ENCODE measurements at regions not wholly inside any gene's neighbourhood (a gene's known extent, or its start where the extent isn't known, plus 50 kb on each side); places are given as distances from the start of the nearest gene placed in this dataset.
"Not testable (repeated sequence)": the region's sequence is repeated elsewhere in the genome, so short reads cannot be mapped to it uniquely, and the experiment has no call there.

- DNase-seq (ENCODE audit: low spot score), result no peak
These were observed 50.6 kb upstream of the EHBP1 start for GRCh38 chr2:62654876-62655359.

DNA sequence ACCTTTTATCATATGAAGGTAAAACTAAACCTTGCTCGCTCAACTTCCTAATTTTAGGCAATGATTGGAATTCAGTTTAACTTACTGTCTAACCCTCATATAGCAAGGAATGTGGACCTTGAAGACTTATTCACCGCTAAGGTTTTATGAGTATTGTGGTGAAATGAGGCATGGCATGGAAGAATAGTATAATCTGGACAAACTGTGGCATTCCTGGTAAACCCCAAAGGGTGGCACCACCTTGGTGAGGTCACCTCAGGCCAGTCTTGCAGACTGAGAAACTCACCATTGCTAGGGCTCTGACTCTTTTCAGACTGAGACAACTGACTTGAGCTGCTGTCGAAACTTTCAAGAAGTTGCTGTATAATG, 51.1 kb upstream of the EHBP1 start:
- DNase-seq (ENCODE audit: low spot score), result no peak

- DNase-seq (ENCODE audit: low spot score), result no peak
These were observed 51.7 kb upstream of the EHBP1 start for GRCh38 chr2:62653582-62654422.

DNA sequence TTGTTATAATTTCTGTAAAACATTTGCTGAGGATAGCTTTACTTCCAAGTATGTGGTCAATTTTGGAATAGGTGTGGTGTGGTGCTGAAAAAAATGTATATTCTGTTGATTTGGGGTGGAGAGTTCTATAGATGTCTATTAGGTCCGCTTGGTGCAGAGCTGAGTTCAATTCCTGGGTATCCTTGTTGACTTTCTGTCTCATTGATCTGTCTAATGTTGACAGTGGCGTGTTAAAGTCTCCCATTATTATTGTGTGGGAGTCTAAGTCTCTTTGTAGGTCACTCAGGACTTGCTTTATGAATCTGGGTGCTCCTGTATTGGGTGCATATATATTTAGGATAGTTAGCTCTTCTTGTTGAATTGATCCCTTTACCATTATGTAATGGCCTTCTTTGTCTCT, 56.4 kb upstream of the EHBP1 start:
- not testable (repeated sequence) for DNase-seq (ENCODE audit: low spot score)

DNA sequence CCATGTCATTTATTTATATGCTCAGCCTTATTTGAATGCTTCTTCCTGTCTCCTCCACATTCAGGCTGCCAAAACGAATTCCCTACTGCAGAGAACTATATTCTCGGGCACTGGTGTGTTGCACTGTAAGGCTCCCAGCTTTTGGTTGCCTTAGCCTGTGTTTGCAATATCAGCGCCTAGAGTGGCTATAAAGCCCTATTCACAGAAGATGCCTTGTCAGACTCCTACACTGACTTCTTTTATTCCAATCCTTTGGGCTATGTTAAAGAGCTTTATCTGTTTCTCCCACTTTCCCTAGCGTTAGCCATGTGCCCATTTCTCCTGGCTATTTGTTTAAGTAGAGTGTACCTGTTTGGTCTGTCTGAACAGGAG, 62.4 kb upstream of the EHBP1 start:
- no peak for DNase-seq (ENCODE audit: low spot score)

DNA sequence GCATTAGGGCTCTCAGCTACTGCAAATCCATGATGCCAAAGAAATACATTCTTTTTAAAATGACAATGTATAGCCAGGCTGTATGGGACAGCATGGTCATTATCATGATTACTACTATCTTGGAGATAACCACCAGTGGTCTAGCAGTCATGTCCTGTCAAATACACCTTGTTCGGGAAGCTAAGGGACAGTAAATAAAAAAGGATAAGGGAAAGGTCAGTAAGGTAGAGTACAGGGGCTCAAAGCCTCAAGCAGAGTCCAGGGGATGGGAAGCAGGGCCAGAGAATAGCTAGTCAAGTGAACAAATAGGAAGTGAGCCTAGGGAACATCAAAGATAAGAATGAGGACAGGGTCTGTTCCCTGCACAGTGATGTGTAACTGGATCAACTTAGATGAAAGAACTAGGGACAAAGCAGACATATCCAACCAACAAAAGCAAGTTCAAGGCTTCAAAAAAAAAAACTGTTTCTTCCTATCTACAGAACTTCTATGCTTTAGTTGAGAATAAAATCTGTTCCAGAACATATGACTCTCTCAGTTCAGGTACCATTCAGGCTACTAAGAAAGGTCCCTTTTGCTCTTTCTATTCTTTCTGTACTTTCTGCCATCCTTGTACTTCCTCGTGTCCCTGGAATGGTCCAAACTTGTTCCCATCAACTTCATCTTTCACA, 62.9 kb upstream of the EHBP1 start:
- DNase-seq (ENCODE audit: low spot score), result no peak

DNA sequence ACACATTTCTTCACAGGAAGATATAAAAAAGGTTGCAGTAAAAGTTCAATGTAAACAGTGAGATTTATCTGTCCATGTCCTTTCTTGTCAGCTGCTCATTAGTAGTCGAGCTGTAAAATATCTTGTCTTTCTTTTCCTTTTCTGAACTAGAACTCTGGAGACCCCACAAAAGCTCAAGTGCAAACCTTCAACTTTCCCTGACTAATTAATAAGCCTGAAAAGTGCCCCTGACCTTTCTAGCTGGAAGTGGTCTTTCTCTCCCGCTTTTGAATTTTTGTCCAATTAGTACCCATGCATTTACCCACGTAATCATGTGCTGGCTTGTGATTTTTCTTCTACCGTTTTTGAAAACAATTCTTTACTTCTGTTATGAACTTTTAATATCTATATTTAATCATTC, 63.6 kb upstream of the EHBP1 start:
- DNase-seq (ENCODE audit: low spot score), result no peak

- no peak for DNase-seq (ENCODE audit: low spot score)
These were observed 64.1 kb upstream of the EHBP1 start for GRCh38 chr2:62641410-62641843.

DNA sequence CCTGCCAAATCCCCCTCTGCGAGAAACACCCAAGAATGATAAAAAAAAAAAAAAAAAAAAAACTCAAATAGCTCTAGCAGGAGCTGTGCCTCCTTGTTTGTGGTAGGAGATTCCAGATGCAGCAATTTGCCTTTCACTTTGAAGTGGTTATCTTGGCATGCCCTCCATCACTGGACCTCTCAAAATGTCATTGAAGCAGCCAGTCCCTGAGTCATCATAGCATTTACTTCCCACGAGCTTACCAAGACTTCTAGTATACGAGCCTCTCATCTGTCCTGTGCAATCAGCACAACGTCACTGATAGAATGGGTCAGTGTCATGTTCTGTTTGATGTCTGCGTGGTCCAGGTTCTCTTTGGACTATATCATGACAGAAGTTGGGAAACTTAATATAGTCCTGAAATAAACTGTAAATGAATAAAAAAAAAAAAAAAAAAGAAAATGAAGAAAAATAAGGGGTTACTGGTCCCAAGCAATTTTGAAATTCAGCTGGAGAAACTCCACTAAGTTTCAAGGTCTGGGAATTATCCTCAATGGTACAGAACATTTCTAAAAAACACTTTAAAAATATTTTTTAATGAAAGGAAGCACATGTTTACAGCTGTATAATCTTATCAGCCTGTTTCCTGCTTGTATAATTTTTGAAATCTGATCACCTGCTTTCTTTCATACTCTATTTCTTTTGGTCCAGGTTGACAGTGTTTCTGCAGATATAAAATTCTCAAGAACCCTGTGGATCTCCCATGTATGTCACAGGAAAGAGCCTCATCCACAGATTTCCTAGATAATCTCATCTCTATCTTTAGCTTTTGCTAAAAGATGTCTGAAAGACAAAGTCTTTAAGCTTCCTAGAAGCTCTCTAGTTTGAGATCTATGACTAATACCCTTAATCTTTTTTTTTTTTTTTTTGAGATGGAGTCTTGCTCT, 74.1 kb upstream of the EHBP1 start:
- DNase-seq (ENCODE audit: low spot score), result no peak

- not testable (repeated sequence) for DNase-seq (ENCODE audit: low spot score)
These were observed 75.3 kb upstream of the EHBP1 start for GRCh38 chr2:62630206-62630605.

DNA sequence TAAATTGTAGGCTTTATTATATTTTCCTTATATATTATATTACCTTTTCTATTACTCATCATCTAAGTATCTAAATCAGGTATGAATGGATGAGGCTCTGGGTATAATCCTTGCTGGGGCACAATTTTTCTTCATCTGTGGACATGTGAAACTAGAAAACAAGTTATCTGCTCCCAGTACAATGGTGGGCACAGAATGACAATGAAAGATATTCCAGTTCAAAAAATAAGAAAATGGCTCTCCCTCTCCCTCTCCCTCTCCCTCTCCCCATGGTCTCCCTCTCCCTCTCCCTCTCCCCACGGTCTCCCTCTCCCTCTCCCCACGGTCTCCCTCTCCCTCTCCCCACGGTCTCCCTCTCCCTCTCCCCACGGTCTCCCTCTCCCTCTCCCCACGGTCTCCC, 76.2 kb upstream of the EHBP1 start:
- not testable (repeated sequence) for DNase-seq (ENCODE audit: low spot score)

GRCh38 chr2:62627667-62628066, 77.8 kb upstream of the EHBP1 start:
- no peak for DNase-seq (ENCODE audit: low spot score)

- no peak for DNase-seq (ENCODE audit: low spot score)
These were observed 80.7 kb upstream of the EHBP1 start for GRCh38 chr2:62624855-62625254.

GRCh38 chr2:62616486-62616885, 89.0 kb upstream of the EHBP1 start:
- DNase-seq (ENCODE audit: low spot score), result not testable (repeated sequence)

DNA sequence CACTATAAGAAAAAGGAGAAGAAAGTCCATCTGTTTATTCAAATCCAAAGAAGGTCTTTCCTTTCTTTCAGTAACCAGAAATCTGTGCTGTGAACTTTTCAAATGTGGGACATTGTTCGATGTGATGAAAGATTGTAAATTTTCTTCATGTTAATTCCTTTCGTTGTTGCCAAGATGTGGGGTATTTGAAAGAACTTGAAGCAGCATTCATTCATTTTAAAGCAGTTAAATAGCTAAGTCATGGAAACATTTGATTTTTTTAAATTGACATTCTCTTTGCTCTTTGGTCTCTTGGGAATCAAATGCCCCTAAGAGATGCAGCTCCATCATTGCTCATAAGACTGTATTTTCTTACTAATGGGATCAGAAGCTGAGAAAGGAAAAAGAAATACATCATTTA, 93.7 kb upstream of the EHBP1 start:
- no peak for DNase-seq (ENCODE audit: low spot score)

DNA sequence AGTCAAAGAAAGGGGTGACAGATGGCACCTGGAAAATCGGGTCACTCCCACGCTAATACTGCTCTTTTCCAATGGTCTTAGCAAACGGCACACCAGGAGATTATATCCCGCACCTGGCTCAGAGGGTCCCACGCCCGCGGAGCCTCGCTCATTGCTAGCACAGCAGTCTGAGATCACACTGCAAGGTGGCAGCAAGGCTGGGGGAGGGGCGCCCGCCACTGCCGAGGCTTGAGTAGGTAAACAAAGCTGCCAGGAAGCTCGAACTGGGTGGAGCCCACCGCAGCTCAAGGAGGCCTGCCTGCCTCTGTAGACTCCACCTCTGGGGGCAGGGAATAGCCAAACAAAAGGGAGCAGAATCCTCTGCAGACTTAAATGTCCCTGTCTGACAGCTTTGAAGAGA, 99.5 kb upstream of the TMEM17 start:
- not testable (repeated sequence) for DNase-seq (ENCODE audit: low spot score)

DNA sequence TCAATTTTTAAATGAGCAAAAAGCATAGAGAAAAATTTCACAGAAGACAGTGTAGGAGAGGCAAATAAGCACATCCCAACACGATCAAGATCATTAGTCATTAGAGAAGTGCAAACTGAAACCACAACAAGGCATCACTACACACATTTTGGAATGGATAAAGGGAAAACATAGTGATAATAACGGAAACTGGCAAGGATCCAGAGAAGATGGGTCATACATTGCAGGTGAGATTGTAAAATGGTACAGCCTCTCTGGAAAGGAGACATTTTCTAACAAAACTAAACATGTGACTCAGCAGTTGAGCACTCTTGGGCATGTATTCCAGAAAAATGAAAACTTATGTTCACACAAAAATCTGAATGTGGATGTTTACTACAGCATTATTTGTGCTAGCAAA, 98.3 kb upstream of the TMEM17 start:
- no peak for DNase-seq (ENCODE audit: low spot score)

GRCh38 chr2:62603154-62603712, 97.2 kb upstream of the TMEM17 start:
- no peak for DNase-seq (ENCODE audit: low spot score)

DNA sequence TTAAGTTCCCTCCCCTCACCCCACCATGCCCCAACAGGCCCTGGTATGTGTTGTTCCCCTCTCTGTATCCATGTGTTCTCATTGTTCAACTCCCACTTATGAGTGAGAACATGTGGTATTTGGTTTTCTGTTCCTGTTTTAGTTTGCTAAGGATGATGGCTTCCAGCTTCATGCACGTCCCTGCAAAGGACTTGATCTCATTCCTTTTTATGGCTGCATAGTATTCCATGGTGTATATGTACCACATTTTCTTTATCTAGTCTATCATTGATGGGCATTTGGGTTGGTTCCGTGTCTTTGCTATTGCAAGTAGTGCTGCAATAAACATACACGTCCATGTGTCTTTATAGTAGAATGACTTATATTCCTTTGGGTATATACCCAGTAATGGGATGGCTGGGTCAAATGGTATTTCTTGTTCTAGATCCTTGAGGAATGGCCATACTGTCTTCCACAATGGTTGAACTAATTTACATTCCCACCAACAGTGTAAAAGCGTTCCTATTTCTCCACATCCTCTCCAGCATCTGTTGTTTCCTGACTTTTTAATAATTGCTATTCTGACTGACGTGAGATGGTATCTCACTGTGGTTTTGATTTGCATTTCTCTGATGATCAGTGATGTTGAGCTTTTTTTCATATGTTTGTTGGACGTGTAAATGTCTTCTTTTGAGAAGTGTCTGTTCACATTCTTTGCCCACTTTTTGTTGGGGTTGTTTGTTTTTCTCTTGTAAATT, 93.8 kb upstream of the TMEM17 start:
- not testable (repeated sequence) for DNase-seq (ENCODE audit: low spot score)

GRCh38 chr2:62597323-62597722, 91.3 kb upstream of the TMEM17 start:
- no peak for DNase-seq (ENCODE audit: low spot score)

Data from hematopoietic multipotent progenitor cell treated with erythropoietin and hydrocortisone succinate and interleukin-3 and kit ligand, for 17 days (in vitro differentiated cells).